HPDE6-E6E7 (cell line): ENCODE measurements at regions not wholly inside any gene's neighbourhood (a gene's known extent, or its start where the extent isn't known, plus 50 kb on each side); places are given as distances from the start of the nearest gene placed in this dataset.

ENCODE experiments used
- DNase-seq: peaks from one replicate; pipeline ENCODE4 v3.0.0; 2011; ENCODE audit warnings: missing footprints; ENCODE audit errors: extremely low spot score

DNA sequence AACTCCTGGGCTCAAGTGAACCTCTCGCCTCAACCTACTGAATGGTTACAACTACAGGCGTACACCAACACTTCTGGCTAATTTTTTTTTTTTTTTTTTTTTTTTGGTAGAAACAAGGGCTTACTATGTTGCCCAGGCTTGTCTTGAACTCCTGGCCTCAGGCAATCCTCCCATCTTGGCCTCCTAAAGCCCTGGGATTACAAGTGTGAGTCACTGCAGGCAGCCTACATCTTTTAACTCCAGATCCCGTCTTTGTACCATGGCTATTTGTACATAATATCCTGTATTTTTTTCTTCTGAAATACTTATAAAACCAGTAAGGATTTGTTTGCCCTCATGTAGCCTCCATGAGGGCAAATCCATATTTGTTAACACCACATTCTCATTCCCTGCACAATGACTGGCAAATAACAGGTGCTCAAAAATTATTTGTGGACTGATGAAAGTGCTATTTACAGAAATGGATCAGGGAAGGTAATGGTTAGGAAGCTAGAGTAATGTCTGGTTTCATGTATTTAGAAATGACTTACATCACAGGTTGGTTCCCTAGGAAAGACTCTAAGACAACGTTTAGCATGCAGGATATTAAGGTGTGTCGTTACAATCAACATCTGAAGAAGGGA lies 51.9 kb upstream of the POU5F2 start:
- no peak for DNase-seq

DNA sequence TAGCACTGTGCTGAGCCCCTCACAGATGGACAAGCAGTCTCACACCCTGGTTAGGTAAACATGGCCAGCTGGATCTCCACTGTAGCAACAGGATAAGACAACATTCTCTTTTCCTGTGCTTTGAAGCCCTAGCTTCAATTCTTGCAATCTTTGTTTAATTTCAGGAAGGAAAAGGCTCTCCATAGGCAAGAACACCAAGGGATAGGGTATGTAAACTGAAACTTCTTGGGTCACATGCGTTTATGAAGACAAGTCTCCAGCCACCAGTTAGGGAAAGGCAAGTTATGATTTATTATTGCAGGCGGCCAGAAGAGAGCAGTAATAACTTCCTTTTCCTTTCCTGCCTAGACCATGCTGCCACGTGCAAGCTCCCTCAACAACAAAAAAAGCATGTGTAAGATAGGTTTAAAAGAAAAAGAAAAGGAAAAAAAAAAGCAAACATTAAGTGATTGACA lies 50.1 kb upstream of the POU5F2 start:
- no peak for DNase-seq
